GM18873 (cell line): ENCODE measurements at regions not wholly inside any gene's neighbourhood (a gene's known extent, or its start where the extent isn't known, plus 50 kb on each side); places are given as distances from the start of the nearest gene placed in this dataset.
"Not testable (repeated sequence)": the region's sequence is repeated elsewhere in the genome, so short reads cannot be mapped to it uniquely, and the experiment has no call there.

Experiments used
- ATAC-seq: cut with Tn5 transposase; IDR thresholded peaks from one replicate; pipeline ENCODE4 v1.9.1; 2021; ENCODE audit warnings: mild to moderate bottlenecking, moderate library complexity, moderate number of reproducible peaks; ENCODE audit not compliant: unreplicated experiment, low FRiP score

GRCh38 chr5:171541341-171541776, 121.9 kb downstream of the FGF18 start:
- ATAC-seq, result no peak

- no peak for ATAC-seq
Measured at GRCh38 chr5:171542525-171543140, 123.2 kb downstream of the FGF18 start.

- no peak for ATAC-seq
Measured at GRCh38 chr5:171543148-171543815, 123.8 kb downstream of the FGF18 start.

GRCh38 chr5:171544913-171545765, 125.7 kb downstream of the FGF18 start:
- no peak for ATAC-seq

- ATAC-seq, result no peak
Measured at GRCh38 chr5:171549274-171549673, 129.8 kb downstream of the FGF18 start.

GRCh38 chr5:171553817-171554216, 134.4 kb downstream of the FGF18 start:
- ATAC-seq, result not testable (repeated sequence)

DNA sequence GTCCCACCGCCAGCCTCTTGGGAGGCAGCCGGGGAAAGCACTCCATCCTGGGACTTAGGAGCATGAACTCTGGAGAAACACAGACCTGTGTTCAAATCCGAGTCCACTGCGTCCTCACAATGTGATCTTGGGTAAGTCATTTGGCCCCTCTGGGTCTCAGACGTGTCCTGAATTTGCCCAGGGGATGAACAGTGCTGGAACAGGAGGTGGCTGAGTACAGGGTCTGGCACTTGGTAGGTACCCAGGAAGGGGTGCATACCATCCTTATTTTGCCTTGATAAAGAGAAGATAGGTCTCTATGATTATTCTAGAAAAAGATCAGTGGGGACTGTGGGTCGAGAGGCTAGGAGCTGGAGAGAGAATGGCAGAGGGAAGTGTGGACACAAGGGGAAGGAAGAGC, 135.7 kb downstream of the FGF18 start:
- no peak for ATAC-seq

DNA sequence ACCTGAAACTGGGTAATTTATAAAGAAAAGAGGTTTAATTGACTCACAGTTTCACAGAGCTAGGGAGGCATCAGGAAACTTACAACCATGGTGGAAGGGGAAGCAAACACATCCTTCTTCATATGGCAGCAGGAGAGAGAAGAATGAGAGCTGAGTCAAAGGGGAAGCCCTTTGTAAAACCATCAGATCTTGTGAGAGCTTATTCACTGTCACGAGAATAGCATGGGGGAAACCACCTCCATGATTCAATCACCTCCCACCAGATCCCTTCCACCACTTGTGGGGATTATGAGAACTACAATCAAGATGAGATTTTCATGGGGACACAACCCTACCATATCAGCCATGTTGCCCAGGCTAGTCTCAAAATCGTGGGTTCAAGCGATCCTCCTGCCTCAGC, 143.4 kb downstream of the FGF18 start:
- ATAC-seq, result no peak

- no peak for ATAC-seq
Measured at GRCh38 chr5:171568389-171568788, 148.9 kb downstream of the FGF18 start.

- ATAC-seq, result no peak
Measured at GRCh38 chr5:171569065-171569712, 149.7 kb downstream of the FGF18 start.

DNA sequence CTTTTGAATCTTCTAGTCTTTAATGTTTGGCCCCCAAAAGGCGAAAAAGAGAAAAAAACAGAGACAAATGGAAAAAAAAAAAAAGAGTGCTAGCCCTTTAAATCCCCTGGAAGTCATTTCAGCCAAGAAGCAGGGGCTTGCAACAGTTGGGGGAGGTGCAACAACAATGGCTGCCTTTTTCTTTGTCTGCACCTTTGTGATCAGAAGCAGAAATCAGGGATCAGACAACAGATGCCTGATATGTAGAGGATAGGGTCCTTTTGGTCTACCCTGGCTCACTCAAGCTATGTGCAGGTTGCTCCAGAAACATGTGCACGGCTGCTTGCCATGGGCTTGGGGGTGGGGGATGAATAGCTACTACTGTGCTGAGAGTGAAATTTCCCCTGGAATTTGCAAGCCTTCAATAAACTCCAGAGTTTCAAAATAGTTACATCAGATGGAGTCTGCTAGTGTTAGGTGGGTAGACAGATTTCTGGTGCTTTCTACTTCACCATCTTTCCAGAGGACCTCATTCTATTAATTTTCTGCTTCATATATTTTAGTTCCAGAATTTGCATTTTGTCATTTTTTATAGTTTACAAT, 150.9 kb downstream of the FGF18 start:
- ATAC-seq, result no peak

DNA sequence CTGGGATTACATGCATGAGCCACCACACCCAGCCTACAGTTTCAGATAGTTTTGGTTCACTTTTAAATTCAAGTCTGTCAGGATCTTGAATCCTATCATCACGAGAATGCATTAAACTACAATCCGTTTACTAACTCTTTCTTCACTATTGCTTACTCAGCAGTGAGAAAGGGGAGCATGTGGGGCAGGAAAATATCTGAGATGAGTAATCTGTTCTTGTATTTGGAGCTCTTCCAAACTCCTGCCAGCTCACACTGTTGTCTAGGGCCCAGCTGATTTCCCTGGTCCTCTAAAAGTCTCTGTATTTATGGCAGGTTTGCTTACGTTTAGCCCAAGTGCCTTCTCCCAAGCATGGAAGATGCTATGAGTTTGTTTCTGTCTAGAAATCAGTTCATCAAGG, 152.2 kb downstream of the FGF18 start:
- no peak for ATAC-seq

GRCh38 chr5:171573021-171573420, 153.6 kb downstream of the FGF18 start:
- no peak for ATAC-seq

DNA sequence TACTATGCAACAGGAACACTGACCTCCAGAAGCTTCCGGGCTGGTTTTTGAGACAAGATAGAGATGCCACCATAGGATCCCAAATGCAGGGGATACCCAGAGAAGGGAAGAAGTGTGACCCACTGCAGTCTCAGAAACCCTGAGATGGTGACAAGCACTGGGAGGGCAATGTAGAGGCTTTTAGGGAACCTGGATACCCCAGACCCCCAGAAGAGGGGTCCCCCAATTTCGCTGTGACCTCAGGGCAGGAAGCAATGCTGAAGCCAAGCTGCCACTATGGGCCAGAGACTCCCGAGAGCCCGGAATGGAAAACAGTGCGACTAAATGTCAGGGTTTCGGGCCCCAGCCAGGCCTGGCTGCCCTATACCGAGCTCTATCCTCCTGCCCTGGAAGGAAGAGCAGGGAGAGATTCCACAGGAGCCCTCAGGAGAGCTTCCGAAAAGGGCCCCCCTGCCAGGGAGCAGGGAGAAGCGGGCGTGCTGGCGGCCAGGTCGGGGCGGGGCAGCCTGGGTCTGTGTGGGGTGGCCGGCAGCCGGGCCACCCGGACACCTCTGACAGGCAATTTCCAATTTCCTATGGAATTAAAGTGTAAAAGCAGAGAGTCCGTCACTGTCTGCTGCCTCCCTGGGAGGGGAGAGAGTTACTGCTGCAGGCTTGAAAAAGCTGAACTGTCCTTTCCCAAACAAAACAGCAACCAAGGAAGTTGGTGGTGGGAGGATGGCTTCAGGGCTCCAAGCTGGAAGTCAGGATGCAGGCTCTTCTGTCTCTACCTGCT, 154.2 kb downstream of the FGF18 start:
- no peak for ATAC-seq

- ATAC-seq, result no peak
Measured at GRCh38 chr5:171574376-171574775, 154.9 kb downstream of the FGF18 start.

DNA sequence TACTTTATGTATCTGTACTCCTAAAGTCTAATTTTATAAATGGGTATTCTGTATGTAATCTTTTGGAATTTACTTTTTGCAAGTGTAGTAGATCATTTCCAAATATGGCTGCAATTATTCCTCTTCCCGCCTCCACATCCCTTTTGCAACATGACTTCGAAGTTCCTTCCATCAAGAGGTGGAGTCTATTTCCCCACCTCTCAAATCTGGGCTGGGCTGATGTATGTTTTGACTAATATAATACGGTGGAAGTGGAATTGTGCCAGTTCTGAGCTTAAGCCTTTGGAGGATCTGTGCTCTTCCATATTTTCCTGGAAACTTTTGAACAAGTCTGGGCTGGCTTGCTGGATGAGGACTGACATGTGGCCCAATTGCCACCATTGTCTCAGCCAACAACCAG, 155.9 kb downstream of the FGF18 start:
- no peak for ATAC-seq

- ATAC-seq, result no peak
Measured at GRCh38 chr5:171575808-171576207, 156.4 kb downstream of the FGF18 start.

DNA sequence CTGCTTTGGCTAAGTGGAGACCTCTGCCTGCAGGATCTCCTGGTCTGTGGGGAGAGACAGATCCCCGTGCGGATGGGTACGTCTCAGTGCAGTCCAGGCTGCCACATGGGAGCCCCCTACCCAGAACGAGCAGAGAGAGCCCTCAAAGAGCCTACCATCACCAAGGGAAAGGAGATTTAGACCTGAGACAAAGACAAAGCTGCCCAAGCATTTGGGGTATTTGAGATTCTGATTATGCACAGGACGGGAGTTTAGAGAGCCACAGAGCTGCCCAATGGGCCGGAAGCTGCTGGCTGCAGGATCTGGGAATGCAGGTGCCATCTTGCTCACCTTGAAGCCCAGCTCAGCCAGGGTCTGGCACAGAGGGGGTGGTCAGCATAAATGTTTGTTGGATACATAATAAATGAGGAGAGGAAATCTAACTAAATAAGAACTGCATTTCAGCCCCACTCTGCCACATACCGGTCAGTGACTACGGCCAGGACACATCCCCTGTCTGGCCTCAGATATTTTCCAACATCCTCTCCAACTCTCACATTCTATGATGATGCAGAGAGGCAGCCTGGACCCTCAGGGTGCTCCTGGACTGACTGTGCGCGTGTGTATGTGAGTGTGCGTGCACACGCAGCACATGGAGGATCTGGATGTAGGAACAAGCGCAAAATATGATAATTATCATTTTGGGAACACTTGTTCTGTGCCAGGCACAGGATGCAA, 157.8 kb downstream of the FGF18 start:
- no peak for ATAC-seq
